GM23338 (cell line): ENCODE measurements at regions not wholly inside any gene's neighbourhood (a gene's known extent, or its start where the extent isn't known, plus 50 kb on each side); places are given as distances from the start of the nearest gene placed in this dataset.

Experiments
- CREB1 ChIP-seq: fragments of 250-450 bp; sonication (Bioruptor Pico); IDR thresholded peaks from 2 replicates; pipeline ENCODE4 v1.5.0; 2020; ENCODE audit warnings: low read depth, mild to moderate bottlenecking, moderate library complexity
- EZH2 ChIP-seq: fragments of 200-600 bp; sonication (generic); IDR thresholded peaks from one replicate; pipeline ENCODE4 v1.8.0; 2017; ENCODE audit warnings: antibody characterized with exemption, mild to moderate bottlenecking, low read depth; ENCODE audit not compliant: unreplicated experiment
- EZH2phosphoT487 ChIP-seq: fragments of 200-600 bp; sonication (generic); IDR thresholded peaks from one replicate; pipeline ENCODE4 v1.8.1; 2018; ENCODE audit warnings: antibody characterized with exemption; ENCODE audit not compliant: unreplicated experiment
- JUNB ChIP-seq: IDR thresholded peaks from one replicate; pipeline ENCODE4 v1.6.1; 2016; ENCODE audit warnings: antibody characterized with exemption; ENCODE audit not compliant: unreplicated experiment
- POLR2AphosphoS5 ChIP-seq: IDR thresholded peaks from 2 replicates; pipeline ENCODE4 v1.6.1; 2016; ENCODE audit warnings: antibody characterized with exemption, low read depth
- TF ChIP-seq, protein P1 (sequence below), 2 experiments: fragments of 200-600 bp in 1 of 2; sonication (generic) in 1 of 2; conservative IDR thresholded peaks; 2 replicates each; pipeline versions ENCODE4 v1.5.1 to v1.6.1; 2016 to 2017; ENCODE audit warnings: antibody characterized with exemption in 2 of 2, low read depth in 2 of 2, mild to moderate bottlenecking in 2 of 2, moderate library complexity in 1 of 2
- TF ChIP-seq, protein P2 (sequence below): IDR thresholded peaks from one replicate; pipeline ENCODE4 v1.6.1; 2018; ENCODE audit warnings: antibody characterized with exemption; ENCODE audit not compliant: unreplicated experiment
- TF ChIP-seq, protein P3 (sequence below): fragments of 250-450 bp; sonication (Bioruptor Pico); IDR thresholded peaks from 2 replicates; pipeline ENCODE4 v1.5.0; 2020; ENCODE audit warnings: mild to moderate bottlenecking, moderate library complexity

DNA sequence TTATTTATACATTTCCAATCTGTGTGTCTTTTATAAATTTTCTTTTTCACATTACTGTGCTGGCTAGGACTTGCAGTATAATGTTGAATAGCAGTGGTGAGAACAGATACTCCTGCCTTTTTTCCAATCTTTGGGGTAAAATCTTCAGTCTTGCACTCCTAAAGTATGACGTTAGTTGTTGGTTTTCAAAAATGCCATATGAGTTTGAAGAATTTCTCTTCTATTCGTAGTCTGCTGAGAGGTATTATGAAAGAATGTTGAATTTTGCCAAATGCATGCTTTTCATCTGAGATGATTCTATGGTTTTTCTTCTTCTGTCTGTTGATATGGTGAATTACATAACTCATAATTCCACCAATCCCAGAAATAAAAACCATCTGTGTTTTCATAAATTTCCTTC is 335.3 kb upstream of the CHST9 start:
- TF ChIP-seq, protein P1, sequence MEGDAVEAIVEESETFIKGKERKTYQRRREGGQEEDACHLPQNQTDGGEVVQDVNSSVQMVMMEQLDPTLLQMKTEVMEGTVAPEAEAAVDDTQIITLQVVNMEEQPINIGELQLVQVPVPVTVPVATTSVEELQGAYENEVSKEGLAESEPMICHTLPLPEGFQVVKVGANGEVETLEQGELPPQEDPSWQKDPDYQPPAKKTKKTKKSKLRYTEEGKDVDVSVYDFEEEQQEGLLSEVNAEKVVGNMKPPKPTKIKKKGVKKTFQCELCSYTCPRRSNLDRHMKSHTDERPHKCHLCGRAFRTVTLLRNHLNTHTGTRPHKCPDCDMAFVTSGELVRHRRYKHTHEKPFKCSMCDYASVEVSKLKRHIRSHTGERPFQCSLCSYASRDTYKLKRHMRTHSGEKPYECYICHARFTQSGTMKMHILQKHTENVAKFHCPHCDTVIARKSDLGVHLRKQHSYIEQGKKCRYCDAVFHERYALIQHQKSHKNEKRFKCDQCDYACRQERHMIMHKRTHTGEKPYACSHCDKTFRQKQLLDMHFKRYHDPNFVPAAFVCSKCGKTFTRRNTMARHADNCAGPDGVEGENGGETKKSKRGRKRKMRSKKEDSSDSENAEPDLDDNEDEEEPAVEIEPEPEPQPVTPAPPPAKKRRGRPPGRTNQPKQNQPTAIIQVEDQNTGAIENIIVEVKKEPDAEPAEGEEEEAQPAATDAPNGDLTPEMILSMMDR (conservative IDR thresholded peaks at IDR 0.05; ENCODE audit: low read depth in 2 of 2): no peak
- TF ChIP-seq, protein P2, sequence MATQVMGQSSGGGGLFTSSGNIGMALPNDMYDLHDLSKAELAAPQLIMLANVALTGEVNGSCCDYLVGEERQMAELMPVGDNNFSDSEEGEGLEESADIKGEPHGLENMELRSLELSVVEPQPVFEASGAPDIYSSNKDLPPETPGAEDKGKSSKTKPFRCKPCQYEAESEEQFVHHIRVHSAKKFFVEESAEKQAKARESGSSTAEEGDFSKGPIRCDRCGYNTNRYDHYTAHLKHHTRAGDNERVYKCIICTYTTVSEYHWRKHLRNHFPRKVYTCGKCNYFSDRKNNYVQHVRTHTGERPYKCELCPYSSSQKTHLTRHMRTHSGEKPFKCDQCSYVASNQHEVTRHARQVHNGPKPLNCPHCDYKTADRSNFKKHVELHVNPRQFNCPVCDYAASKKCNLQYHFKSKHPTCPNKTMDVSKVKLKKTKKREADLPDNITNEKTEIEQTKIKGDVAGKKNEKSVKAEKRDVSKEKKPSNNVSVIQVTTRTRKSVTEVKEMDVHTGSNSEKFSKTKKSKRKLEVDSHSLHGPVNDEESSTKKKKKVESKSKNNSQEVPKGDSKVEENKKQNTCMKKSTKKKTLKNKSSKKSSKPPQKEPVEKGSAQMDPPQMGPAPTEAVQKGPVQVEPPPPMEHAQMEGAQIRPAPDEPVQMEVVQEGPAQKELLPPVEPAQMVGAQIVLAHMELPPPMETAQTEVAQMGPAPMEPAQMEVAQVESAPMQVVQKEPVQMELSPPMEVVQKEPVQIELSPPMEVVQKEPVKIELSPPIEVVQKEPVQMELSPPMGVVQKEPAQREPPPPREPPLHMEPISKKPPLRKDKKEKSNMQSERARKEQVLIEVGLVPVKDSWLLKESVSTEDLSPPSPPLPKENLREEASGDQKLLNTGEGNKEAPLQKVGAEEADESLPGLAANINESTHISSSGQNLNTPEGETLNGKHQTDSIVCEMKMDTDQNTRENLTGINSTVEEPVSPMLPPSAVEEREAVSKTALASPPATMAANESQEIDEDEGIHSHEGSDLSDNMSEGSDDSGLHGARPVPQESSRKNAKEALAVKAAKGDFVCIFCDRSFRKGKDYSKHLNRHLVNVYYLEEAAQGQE: no peak
- TF ChIP-seq EZH2 (no peak), POLR2AphosphoS5 (no peak), EZH2phosphoT487 (no peak), CREB1 (CRISPR knock-in tag) (no peak), JUNB (no peak)
- TF ChIP-seq, protein P3, sequence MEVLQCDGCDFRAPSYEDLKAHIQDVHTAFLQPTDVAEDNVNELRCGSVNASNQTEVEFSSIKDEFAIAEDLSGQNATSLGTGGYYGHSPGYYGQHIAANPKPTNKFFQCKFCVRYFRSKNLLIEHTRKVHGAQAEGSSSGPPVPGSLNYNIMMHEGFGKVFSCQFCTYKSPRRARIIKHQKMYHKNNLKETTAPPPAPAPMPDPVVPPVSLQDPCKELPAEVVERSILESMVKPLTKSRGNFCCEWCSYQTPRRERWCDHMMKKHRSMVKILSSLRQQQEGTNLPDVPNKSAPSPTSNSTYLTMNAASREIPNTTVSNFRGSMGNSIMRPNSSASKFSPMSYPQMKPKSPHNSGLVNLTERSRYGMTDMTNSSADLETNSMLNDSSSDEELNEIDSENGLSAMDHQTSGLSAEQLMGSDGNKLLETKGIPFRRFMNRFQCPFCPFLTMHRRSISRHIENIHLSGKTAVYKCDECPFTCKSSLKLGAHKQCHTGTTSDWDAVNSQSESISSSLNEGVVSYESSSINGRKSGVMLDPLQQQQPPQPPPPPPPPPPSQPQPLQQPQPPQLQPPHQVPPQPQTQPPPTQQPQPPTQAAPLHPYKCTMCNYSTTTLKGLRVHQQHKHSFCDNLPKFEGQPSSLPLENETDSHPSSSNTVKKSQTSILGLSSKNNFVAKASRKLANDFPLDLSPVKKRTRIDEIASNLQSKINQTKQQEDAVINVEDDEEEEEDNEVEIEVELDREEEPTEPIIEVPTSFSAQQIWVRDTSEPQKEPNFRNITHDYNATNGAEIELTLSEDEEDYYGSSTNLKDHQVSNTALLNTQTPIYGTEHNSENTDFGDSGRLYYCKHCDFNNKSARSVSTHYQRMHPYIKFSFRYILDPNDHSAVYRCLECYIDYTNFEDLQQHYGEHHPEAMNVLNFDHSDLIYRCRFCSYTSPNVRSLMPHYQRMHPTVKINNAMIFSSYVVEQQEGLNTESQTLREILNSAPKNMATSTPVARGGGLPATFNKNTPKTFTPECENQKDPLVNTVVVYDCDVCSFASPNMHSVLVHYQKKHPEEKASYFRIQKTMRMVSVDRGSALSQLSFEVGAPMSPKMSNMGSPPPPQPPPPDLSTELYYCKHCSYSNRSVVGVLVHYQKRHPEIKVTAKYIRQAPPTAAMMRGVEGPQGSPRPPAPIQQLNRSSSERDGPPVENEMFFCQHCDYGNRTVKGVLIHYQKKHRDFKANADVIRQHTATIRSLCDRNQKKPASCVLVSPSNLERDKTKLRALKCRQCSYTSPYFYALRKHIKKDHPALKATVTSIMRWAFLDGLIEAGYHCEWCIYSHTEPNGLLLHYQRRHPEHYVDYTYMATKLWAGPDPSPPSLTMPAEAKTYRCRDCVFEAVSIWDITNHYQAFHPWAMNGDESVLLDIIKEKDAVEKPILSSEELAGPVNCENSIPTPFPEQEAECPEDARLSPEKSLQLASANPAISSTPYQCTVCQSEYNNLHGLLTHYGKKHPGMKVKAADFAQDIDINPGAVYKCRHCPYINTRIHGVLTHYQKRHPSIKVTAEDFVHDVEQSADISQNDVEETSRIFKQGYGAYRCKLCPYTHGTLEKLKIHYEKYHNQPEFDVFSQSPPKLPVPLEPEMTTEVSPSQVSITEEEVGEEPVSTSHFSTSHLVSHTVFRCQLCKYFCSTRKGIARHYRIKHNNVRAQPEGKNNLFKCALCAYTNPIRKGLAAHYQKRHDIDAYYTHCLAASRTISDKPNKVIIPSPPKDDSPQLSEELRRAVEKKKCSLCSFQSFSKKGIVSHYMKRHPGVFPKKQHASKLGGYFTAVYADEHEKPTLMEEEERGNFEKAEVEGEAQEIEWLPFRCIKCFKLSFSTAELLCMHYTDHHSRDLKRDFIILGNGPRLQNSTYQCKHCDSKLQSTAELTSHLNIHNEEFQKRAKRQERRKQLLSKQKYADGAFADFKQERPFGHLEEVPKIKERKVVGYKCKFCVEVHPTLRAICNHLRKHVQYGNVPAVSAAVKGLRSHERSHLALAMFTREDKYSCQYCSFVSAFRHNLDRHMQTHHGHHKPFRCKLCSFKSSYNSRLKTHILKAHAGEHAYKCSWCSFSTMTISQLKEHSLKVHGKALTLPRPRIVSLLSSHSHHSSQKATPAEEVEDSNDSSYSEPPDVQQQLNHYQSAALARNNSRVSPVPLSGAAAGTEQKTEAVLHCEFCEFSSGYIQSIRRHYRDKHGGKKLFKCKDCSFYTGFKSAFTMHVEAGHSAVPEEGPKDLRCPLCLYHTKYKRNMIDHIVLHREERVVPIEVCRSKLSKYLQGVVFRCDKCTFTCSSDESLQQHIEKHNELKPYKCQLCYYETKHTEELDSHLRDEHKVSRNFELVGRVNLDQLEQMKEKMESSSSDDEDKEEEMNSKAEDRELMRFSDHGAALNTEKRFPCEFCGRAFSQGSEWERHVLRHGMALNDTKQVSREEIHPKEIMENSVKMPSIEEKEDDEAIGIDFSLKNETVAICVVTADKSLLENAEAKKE: no peak
